Mucosa of descending colon (tissue), 3 donors: ENCODE measurements at regions not wholly inside any gene's neighbourhood (a gene's known extent, or its start where the extent isn't known, plus 50 kb on each side); places are given as distances from the start of the nearest gene placed in this dataset.
A peak's percentile ranks its signal among the peaks of the same experiment; 100 is the strongest.
"Not testable (repeated sequence)": the region's sequence is repeated elsewhere in the genome, so short reads cannot be mapped to it uniquely, and the experiment has no call there.

Experiments
- ATAC-seq: fragments of 200-7000 bp; cut with Tn5 transposase; one replicate; pipeline ENCODE4 v1.9.1; 2020; ENCODE audit warnings: mild to moderate bottlenecking, moderate library complexity
- DNase-seq, 3 donors: peaks; one replicate each; pipeline ENCODE4 v3.0.0-alpha.2; 2020
- H3K36me3 ChIP-seq: fragments of 200-600 bp; one replicate; pipeline ENCODE4 v1.8.0; 2021; ENCODE audit warnings: low read depth, mild to moderate bottlenecking
- H3K4me1 ChIP-seq: fragments of 200-600 bp; one replicate; pipeline ENCODE4 v1.8.0; 2021; ENCODE audit warnings: low read depth, mild to moderate bottlenecking
- H3K4me3 ChIP-seq: fragments of 200-600 bp; one replicate; pipeline ENCODE4 v1.8.0; 2021; ENCODE audit warnings: mild to moderate bottlenecking
- H3K9me3 ChIP-seq: fragments of 200-600 bp; one replicate; pipeline ENCODE4 v1.8.0; 2021; ENCODE audit warnings: mild to moderate bottlenecking
- CTCF ChIP-seq: fragments of 200-600 bp; IDR thresholded peaks from one replicate; pipeline ENCODE4 v1.8.0; 2022; ENCODE audit warnings: antibody characterized with exemption, mild to moderate bottlenecking
- intact Hi-C, 2 donors: fragments of 100-400 bp; cut with DNase I in 1 of 2; cut with micrococcal nuclease in 1 of 2; formaldehyde crosslinking; loops; one replicate each; pipeline versions ENCODE4 v1.11.0 to v1.11.1; 2022; cut with DNase I, micrococcal nuclease
- donor health status: DM: no; HTN: no; CAD: no; lungs with moderate emphysema.
- donor health status: DM: no; HTN: no; CAD: no.
- donor health status: DM: no; HTN: yes; CAD: no.

DNA sequence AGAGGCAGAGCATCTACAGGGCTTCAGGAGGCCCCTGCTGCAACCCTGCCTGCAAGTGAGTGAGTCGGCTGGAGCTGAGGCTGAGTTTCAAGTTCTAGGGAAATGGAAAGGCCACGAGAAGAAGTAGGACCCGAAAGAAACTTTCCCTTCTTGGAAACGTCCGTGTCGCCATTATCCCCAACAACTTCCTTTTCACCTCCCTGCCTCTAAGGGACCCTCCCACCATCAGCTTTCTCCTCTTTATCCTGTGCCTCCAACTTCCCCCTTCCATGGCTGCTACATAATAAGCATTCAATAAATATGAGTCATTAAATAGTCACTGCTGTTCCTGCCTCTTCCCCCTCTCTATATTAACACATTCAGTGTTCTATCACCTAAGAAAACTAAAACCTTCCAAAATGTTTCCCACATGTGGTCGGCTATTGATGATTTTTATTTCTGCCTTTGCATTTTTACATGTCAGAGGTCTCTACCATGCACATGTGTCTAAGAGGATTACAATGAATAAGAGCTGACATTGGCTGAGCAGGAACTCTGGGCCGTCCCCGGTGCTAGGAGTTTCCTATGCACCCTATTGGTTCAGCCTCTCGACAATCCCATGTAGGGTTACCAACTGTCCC lies 115.9 kb upstream of the TNRC6C start:
- intact Hi-C loops: no loop called here
- Histone ChIP-seq H3K4me1 (peaks cover 19% of the 10 kb centered on the region), H3K4me3 (no peak overlapping the region), H3K36me3 (no peaks in the 10 kb centered on the region), H3K9me3 (no peaks in the 10 kb centered on the region)
- DNase-seq (no peak), ATAC-seq (peak; percentile 35)
- no peak for TF ChIP-seq CTCF

- H3K4me3 ChIP-seq, intact Hi-C loops, H3K9me3 ChIP-seq, H3K36me3 ChIP-seq, ATAC-seq: not testable (repeated sequence)
- peaks cover 19% of the 10 kb centered on the region for H3K4me1 ChIP-seq
- peak in 2 of 3 donors; percentile 18 to 43 for DNase-seq
Observed at GRCh38 chr17:77843255-77843895, 115.1 kb upstream of the TNRC6C start.

GRCh38 chr17:77843896-77844295 lies 114.6 kb upstream of the TNRC6C start:
- peaks cover 19% of the 10 kb centered on the region for H3K4me1 ChIP-seq
- DNase-seq (no peak), ATAC-seq (no peak)
- H3K4me3 ChIP-seq: no peak overlapping the region
- no peak for TF ChIP-seq CTCF
- intact Hi-C loops: no loop called here
- no peaks in the 10 kb centered on the region for H3K9me3 ChIP-seq
- no peaks in the 10 kb centered on the region for H3K36me3 ChIP-seq

- Histone ChIP-seq H3K36me3 (no peaks in the 10 kb centered on the region), H3K9me3 (no peaks in the 10 kb centered on the region), H3K4me1 (peaks cover 19% of the 10 kb centered on the region), H3K4me3 (no peak overlapping the region)
- intact Hi-C loops: no loop called here
- ATAC-seq (no peak), DNase-seq (peak in 1 of 3 donors; percentile 22)
- no peak for TF ChIP-seq CTCF
Observed at GRCh38 chr17:77844681-77845080, 113.8 kb upstream of the TNRC6C start.

GRCh38 chr17:77845541-77846225 lies 112.8 kb upstream of the TNRC6C start:
- H3K4me3 ChIP-seq: no peak overlapping the region

More at GRCh38 chr17:77845541-77846225, 112.8 kb upstream of the TNRC6C start:
- Histone ChIP-seq H3K4me1 (peaks cover 9% of the 10 kb centered on the region), H3K9me3 (no peaks in the 10 kb centered on the region), H3K36me3 (no peaks in the 10 kb centered on the region)
- intact Hi-C loops: no loop called here
- no peak for ATAC-seq
- peak in 1 of 3 donors; percentile 17 for DNase-seq
- TF ChIP-seq CTCF: no peak
